HG03378 (cell line): ENCODE measurements at regions not wholly inside any gene's neighbourhood (a gene's known extent, or its start where the extent isn't known, plus 50 kb on each side); places are given as distances from the start of the nearest gene placed in this dataset.
"Not testable (repeated sequence)": the region's sequence is repeated elsewhere in the genome, so short reads cannot be mapped to it uniquely, and the experiment has no call there.

ENCODE experiments used
- ATAC-seq: cut with Tn5 transposase; IDR thresholded peaks from one replicate; pipeline ENCODE4 v1.9.1; 2021; ENCODE audit warnings: mild to moderate bottlenecking, moderate library complexity; ENCODE audit not compliant: unreplicated experiment

GRCh38 chr10:121131014-121131413 is 279.9 kb downstream of the WDR11 start:
- ATAC-seq: no peak

- no peak for ATAC-seq
Measured at GRCh38 chr10:121131426-121132265, 280.5 kb downstream of the WDR11 start.

DNA sequence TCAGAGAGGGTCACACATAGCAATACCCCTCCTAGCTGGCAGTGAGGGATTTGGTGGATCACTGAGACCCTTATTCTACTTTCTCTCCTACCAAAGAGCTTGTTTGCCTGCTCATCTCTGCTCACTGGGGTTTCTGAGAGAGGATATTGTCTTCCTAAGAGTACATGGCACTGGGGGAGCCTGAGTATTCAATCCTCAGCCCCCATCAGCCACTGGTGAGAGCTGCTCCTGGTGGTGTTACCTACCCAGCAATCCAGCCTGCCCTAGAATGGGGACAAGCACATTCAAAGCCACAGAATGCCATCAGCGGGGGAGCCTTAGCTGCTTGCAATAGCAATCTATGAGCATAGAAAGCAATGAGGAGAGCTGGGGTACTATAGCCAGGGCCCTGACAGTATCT is 281.1 kb downstream of the WDR11 start:
- ATAC-seq: no peak

- ATAC-seq: no peak
Measured at GRCh38 chr10:121133901-121134300, 282.7 kb downstream of the WDR11 start.

DNA sequence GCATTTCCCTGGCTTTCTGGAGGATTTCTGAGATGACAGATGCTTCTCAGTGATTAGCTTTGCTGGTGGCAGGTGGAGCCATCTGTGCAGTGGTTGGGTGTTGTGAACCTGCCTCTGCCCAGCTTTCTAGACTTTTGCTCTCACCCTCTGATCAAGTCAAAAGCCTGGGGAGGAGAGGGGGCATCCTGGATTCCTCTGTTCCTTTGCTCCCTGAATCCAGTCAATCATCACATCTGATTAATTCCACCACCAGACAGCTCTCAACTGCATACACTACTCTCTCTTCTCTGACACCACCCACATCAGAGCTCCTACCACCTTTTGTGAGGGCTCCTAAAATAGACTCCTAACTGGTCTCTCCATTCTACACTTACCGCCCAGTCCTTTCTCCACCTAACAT is 283.5 kb downstream of the WDR11 start:
- no peak for ATAC-seq

DNA sequence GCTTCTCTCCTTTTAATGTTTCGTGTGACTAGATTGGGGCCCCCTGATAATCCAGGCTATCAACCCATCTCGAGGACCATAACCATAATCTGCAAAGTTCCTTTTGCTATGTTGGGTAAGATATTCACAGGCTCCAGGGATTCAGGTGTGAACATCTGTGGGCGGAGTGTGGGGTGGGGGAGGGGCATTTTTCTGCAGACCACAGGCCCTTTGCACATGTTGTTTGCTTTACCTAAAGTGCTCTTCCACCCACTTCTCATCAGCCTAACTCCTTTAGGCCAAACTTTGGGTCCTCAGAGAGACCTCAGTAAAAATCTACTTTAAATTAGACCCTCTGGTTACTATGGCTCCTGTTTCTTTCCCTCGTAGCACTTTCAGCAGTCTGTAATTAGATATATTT is 284.4 kb downstream of the WDR11 start:
- no peak for ATAC-seq

DNA sequence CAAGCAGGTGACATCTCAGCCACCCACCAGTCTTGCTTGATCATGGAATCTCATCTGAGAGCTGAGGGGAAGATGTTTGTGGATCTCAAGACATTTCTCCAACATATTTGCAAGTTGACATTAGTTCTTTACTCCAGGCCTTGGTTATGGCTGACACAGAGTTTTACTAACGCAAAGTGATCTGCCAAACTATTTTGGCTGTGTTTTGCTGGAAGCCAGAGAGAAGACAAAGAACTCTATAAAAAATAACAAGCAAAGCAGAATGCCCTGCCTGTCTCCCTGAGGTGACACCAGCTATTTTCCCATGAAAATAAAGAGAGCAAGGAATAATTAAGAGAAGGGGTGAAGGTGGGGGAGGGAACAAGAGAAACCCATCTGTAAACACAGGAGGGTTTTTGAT is 286.4 kb downstream of the WDR11 start:
- no peak for ATAC-seq

DNA sequence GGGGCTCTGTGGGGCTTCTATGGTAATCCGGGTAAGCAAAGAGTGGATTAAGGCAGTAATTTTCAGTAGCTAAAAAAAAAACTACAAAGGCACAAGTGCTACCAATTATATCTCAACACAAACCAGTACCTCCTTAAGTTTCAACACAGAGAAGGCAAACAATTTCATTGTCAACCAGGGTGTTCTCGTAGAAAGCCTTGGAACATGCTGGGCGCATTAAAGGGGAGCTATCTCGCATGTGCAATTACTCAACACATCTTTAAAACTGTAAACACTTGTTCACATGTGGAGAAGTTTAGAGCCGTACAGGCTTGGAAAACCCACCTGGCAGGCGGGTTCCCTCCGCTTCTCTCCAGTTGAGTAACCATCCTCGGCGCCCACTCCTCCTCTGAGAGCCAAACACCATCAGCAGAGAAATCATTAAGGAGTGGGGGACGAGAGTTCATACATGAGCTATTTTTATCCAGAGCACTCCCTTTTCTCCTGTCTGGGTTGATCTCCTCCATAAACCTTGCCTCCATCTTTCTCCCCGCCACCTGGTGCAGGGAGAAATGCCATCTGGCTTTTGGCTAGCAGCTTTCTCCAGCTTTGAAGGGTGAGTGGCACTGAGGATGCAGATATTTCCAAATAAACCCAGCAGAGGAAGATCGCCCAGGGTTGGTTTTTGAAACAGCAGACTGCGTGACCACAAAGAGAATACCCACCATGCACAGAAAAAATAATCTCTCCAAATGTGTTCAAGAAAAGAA is 287.1 kb downstream of the WDR11 start:
- no peak for ATAC-seq

GRCh38 chr10:121138918-121139317 is 287.8 kb downstream of the WDR11 start:
- no peak for ATAC-seq

DNA sequence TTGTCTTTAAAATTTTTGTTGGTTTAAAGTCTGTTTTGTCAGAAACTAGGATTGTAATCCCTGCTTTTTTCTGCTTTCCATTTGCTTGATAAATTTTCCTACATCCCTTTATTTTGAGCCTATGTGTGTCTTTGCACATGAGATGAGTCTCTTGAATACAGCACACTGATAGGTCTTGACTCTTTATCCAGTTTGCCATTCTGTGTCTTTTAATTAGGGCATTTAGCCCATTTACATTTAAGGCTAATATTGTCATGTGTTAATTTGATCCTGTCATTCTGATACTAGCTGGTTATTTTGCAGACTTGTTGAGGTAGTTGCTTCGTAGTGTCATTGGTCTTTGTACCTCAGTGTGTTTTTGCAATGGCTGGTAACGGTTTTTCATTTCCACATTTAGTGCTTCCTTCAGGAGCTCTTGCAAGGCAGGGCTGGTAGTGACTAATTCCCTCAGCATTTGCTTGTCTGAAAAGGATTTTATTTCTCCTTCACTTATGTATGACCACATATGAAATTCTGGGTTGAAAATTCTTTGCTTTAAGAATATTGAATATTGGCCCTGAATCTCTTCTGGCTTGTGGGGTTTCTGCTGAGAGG is 294.7 kb downstream of the WDR11 start:
- ATAC-seq: not testable (repeated sequence)

GRCh38 chr10:121148921-121149320 is 297.8 kb downstream of the WDR11 start:
- ATAC-seq: no peak

- no peak for ATAC-seq
Measured at GRCh38 chr10:121152033-121152432, 300.9 kb downstream of the WDR11 start.

DNA sequence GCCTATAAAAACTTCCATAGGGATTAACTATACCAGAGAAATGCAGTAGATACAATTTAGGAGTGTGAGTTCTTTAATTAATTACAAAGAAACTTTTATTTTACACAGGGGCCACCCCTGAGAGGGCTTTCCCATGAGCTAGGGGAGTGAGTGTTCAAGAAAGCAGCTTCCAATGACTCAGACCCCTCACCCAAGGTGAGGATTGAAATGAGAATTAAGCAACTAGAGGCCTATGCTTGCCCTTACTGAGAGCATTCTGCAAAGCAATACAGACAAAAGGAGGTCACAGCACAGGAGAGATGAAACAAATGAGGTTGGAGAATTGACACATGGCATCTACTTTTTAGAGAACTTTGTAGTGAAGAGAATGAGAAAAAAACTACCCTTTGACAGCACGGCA is 301.8 kb downstream of the WDR11 start:
- ATAC-seq: no peak

DNA sequence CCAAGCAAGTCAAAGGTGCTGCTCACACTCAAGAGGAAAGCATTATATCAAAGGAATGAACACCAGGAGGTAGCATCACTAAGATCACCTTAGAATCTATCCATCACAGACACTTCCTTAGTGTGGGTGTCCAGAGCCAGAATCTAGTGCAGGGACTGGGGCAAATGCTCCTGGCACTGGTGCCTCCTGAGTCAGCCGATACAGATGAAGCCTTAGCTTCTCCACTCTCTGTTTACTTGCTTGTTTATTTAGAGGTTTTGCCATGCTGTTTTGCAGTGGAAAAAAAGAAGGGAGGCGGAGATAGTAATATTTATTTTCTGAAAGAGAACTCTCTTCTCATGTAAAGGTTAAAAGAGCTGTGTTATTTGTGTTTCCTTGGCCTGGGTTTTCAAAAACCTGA is 303.1 kb downstream of the WDR11 start:
- ATAC-seq: no peak

DNA sequence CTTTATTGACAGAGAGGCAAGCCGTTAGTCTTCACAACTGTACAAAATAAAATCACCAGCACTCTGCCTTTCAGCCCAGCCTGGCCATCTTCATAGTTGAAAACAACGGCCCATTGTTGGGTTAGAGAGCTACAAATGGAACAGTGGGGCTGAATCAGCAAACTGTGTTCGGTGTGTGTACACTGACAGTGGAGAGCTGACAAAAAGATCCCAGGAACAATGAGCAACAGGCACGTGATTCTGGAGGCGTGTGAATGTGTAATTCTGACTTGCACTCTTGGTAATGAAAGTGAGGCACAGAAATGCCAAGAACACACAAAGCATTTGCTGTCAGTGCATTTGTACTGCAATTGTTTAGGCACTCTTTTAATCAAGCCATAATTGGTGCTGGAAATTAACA is 303.7 kb downstream of the WDR11 start:
- no peak for ATAC-seq

- ATAC-seq: no peak
Measured at GRCh38 chr10:121155742-121156474, 304.7 kb downstream of the WDR11 start.

DNA sequence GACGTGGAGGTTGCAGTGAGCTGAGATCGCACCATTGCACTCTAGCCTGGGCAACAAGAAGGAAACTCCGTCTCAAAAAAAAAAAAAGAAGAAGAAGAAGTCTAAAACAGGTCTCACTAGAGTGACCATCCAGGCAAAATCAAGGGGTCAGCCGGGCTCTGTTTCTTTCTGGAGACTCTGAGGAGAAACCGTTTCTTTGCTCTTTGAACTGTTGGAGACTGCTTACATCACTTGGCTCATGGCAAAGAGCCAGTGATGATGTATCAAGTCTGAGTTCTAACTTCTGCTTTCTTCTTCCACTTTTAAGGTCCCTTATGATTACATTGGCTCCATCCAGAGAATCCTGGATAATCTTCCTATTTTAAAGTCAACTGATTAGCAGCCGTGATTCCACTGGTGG is 306.8 kb downstream of the WDR11 start:
- no peak for ATAC-seq

GRCh38 chr10:121158988-121159579 is 307.9 kb downstream of the WDR11 start:
- no peak for ATAC-seq

- ATAC-seq: peak; percentile 46
Measured at GRCh38 chr10:121159670-121160069, 308.5 kb downstream of the WDR11 start.

DNA sequence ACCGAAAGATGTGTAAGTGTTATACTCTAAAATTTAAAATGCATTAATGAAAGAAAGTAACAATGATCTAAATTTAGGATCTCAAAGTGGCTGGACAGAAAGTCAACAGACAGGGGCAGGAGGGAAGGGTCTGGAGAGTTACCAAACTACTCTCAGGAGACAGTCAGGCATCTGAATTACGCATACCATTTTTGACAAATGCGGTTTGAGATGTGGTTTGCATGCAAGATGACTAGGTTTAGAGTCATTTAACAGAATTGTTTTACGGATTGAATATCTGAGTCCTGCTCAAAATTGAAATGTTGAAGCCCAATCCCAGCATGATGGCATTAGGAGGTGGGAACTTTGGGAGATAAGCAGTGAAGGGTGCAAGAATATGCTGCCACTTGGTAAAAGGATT is 314.1 kb downstream of the WDR11 start:
- no peak for ATAC-seq
